ENCODE measurements at regions not wholly inside any gene's neighbourhood (a gene's known extent, or its start where the extent isn't known, plus 50 kb on each side); places are given as distances from the start of the nearest gene placed in this dataset.

- Mint-ChIP-seq H3K36me3 (peaks cover 0 to 5% (median 0%) of the 10 kb centered on the region in 5 donors), H3K27ac (peak overlapping the region in 1 of 9 donors; percentile 3), H3K4me1 (peaks cover 0 to 3% (median 0%) of the 10 kb centered on the region in 7 donors), H3K9me3 (peaks cover 0 to 10% (median 5%) of the 10 kb centered on the region in 11 donors), H3K4me3 (no peak overlapping the region), H3K27me3 (peaks cover 0 to 6% (median 2%) of the 10 kb centered on the region in 5 donors)
- Histone ChIP-seq H3K4me3 (ENCODE audit: low read length) (no peak overlapping the region), H3K9me3 (ENCODE audit: control insufficient read depth in 2 of 3, low read length in 3 of 3) (no peaks in the 10 kb centered on the region), H3K4me1 (ENCODE audit: control insufficient read depth in 2 of 2, insufficient read depth in 2 of 2, low read length in 2 of 2) (no peaks in the 10 kb centered on the region), H3K27me3 (ENCODE audit: control insufficient read depth in 2 of 2, insufficient read depth in 2 of 2, low read length in 2 of 2) (no peaks in the 10 kb centered on the region), H3K36me3 (ENCODE audit: control insufficient read depth in 2 of 3, insufficient read depth in 3 of 3, low read length in 3 of 3) (no peaks in the 10 kb centered on the region), H3K27ac (ENCODE audit: low read depth, low read length) (no peak overlapping the region)
- no peak for DNase-seq
- intact Hi-C loops (cut with micrococcal nuclease): no loop called here
- ChIA-PET POLR2A (no interaction called here), CTCF (no interaction called here)
- ATAC-seq: no peak
These were observed 90.3 kb upstream of the NXT1 start for GRCh38 chr20:23260181-23260840.

- Mint-ChIP-seq H3K9me3 (peaks cover 0 to 6% (median 3%) of the 10 kb centered on the region in 11 donors), H3K36me3 (peaks cover 0 to 4% (median 0%) of the 10 kb centered on the region in 5 donors), H3K27me3 (peaks cover 0 to 15% (median 11%) of the 10 kb centered on the region in 5 donors), H3K27ac (no peak overlapping the region), H3K4me3 (no peak overlapping the region), H3K4me1 (peaks cover 0 to 3% (median 0%) of the 10 kb centered on the region in 7 donors)
- intact Hi-C loops (cut with micrococcal nuclease): no loop called here
- DNase-seq (no peak), ATAC-seq (no peak)
- Histone ChIP-seq H3K27ac (ENCODE audit: low read depth, low read length) (no peak overlapping the region), H3K9me3 (ENCODE audit: control insufficient read depth in 2 of 3, low read length in 3 of 3) (no peaks in the 10 kb centered on the region), H3K4me3 (ENCODE audit: low read length) (no peak overlapping the region), H3K27me3 (ENCODE audit: control insufficient read depth in 2 of 2, insufficient read depth in 2 of 2, low read length in 2 of 2) (no peaks in the 10 kb centered on the region), H3K4me1 (ENCODE audit: control insufficient read depth in 2 of 2, insufficient read depth in 2 of 2, low read length in 2 of 2) (no peaks in the 10 kb centered on the region), H3K36me3 (ENCODE audit: control insufficient read depth in 2 of 3, insufficient read depth in 3 of 3, low read length in 3 of 3) (no peaks in the 10 kb centered on the region)
- ChIA-PET POLR2A (no interaction called here), CTCF (no interaction called here)
These were observed 91.9 kb upstream of the NXT1 start for GRCh38 chr20:23258747-23259121.

GRCh38 chr20:23257848-23258746, 92.5 kb upstream of the NXT1 start:
- peak; percentile 50 for ATAC-seq
- Histone ChIP-seq H3K4me3 (ENCODE audit: low read length) (no peak overlapping the region), H3K36me3 (ENCODE audit: control insufficient read depth in 2 of 3, insufficient read depth in 3 of 3, low read length in 3 of 3) (no peaks in the 10 kb centered on the region), H3K27ac (ENCODE audit: low read depth, low read length) (no peak overlapping the region), H3K9me3 (ENCODE audit: control insufficient read depth in 2 of 3, low read length in 3 of 3) (no peaks in the 10 kb centered on the region), H3K4me1 (ENCODE audit: control insufficient read depth in 2 of 2, insufficient read depth in 2 of 2, low read length in 2 of 2) (no peaks in the 10 kb centered on the region), H3K27me3 (ENCODE audit: control insufficient read depth in 2 of 2, insufficient read depth in 2 of 2, low read length in 2 of 2) (no peaks in the 10 kb centered on the region)
- H3K27me3 Mint-ChIP-seq: peaks cover 0 to 15% (median 11%) of the 10 kb centered on the region in 5 donors
- ChIA-PET POLR2A (no interaction called here), CTCF (no interaction called here)
- H3K9me3 Mint-ChIP-seq: no peaks in the 10 kb centered on the region
- no peak overlapping the region for H3K4me3 Mint-ChIP-seq
- no peak overlapping the region for H3K27ac Mint-ChIP-seq
- intact Hi-C loops (cut with micrococcal nuclease): no loop called here
- DNase-seq: no peak
- H3K4me1 Mint-ChIP-seq: peaks cover 0 to 3% (median 0%) of the 10 kb centered on the region in 7 donors
- no peaks in the 10 kb centered on the region for H3K36me3 Mint-ChIP-seq

- ATAC-seq: no peak
- H3K4me3 ChIP-seq (ENCODE audit: low read length): no peak overlapping the region
- ChIA-PET POLR2A (no interaction called here), CTCF (no interaction called here)
- Mint-ChIP-seq H3K27ac (no peak overlapping the region), H3K4me3 (no peak overlapping the region), H3K9me3 (no peaks in the 10 kb centered on the region), H3K4me1 (peaks cover 0 to 3% (median 0%) of the 10 kb centered on the region in 7 donors), H3K36me3 (no peaks in the 10 kb centered on the region), H3K27me3 (peaks cover 0 to 17% (median 11%) of the 10 kb centered on the region in 5 donors)
- no peaks in the 10 kb centered on the region for H3K9me3 ChIP-seq (ENCODE audit: control insufficient read depth in 2 of 3, low read length in 3 of 3)
- H3K4me1 ChIP-seq (ENCODE audit: control insufficient read depth in 2 of 2, insufficient read depth in 2 of 2, low read length in 2 of 2): no peaks in the 10 kb centered on the region
- H3K36me3 ChIP-seq (ENCODE audit: control insufficient read depth in 2 of 3, insufficient read depth in 3 of 3, low read length in 3 of 3): no peaks in the 10 kb centered on the region
- intact Hi-C loops (cut with micrococcal nuclease): no loop called here
- H3K27ac ChIP-seq (ENCODE audit: low read depth, low read length): no peak overlapping the region
- H3K27me3 ChIP-seq (ENCODE audit: control insufficient read depth in 2 of 2, insufficient read depth in 2 of 2, low read length in 2 of 2): no peaks in the 10 kb centered on the region
- no peak for DNase-seq
These were observed 93.4 kb upstream of the NXT1 start for GRCh38 chr20:23257106-23257761.

GRCh38 chr20:23255716-23256385, 94.7 kb upstream of the NXT1 start:
- Histone ChIP-seq H3K4me1 (ENCODE audit: control insufficient read depth in 2 of 2, insufficient read depth in 2 of 2, low read length in 2 of 2) (no peaks in the 10 kb centered on the region), H3K9me3 (ENCODE audit: control insufficient read depth in 2 of 3, low read length in 3 of 3) (no peaks in the 10 kb centered on the region), H3K4me3 (ENCODE audit: low read length) (no peak overlapping the region), H3K27ac (ENCODE audit: low read depth, low read length) (no peak overlapping the region), H3K36me3 (ENCODE audit: control insufficient read depth in 2 of 3, insufficient read depth in 3 of 3, low read length in 3 of 3) (no peaks in the 10 kb centered on the region), H3K27me3 (ENCODE audit: control insufficient read depth in 2 of 2, insufficient read depth in 2 of 2, low read length in 2 of 2) (no peaks in the 10 kb centered on the region)
- CTCF ChIA-PET: no interaction called here
- H3K27me3 Mint-ChIP-seq: peaks cover 0 to 31% (median 11%) of the 10 kb centered on the region in 5 donors
- H3K4me1 Mint-ChIP-seq: peaks cover 0 to 4% (median 0%) of the 10 kb centered on the region in 7 donors
- H3K9me3 Mint-ChIP-seq: no peaks in the 10 kb centered on the region
- intact Hi-C loops (cut with micrococcal nuclease): no loop called here
- POLR2A ChIA-PET: no interaction called here
- H3K36me3 Mint-ChIP-seq: no peaks in the 10 kb centered on the region
- ATAC-seq: no peak
- no peak for DNase-seq
- no peak overlapping the region for H3K4me3 Mint-ChIP-seq
- H3K27ac Mint-ChIP-seq: no peak overlapping the region

GRCh38 chr20:23255106-23255505, 95.5 kb upstream of the NXT1 start:
- Mint-ChIP-seq H3K27ac (peak overlapping the region in 1 of 9 donors; percentile 7), H3K9me3 (no peaks in the 10 kb centered on the region), H3K36me3 (no peaks in the 10 kb centered on the region), H3K4me3 (no peak overlapping the region), H3K4me1 (peaks cover 0 to 4% (median 0%) of the 10 kb centered on the region in 7 donors), H3K27me3 (peaks cover 0 to 35% (median 11%) of the 10 kb centered on the region in 5 donors)
- no peak overlapping the region for H3K27ac ChIP-seq (ENCODE audit: low read depth, low read length)
- ATAC-seq: no peak
- intact Hi-C loops (cut with micrococcal nuclease): no loop called here
- H3K4me1 ChIP-seq (ENCODE audit: control insufficient read depth in 2 of 2, insufficient read depth in 2 of 2, low read length in 2 of 2): no peaks in the 10 kb centered on the region
- POLR2A ChIA-PET: no interaction called here
- no peaks in the 10 kb centered on the region for H3K36me3 ChIP-seq (ENCODE audit: control insufficient read depth in 2 of 3, insufficient read depth in 3 of 3, low read length in 3 of 3)
- CTCF ChIA-PET: no interaction called here
- DNase-seq: no peak
- no peak overlapping the region for H3K4me3 ChIP-seq (ENCODE audit: low read length)
- no peaks in the 10 kb centered on the region for H3K9me3 ChIP-seq (ENCODE audit: control insufficient read depth in 2 of 3, low read length in 3 of 3)
- no peaks in the 10 kb centered on the region for H3K27me3 ChIP-seq (ENCODE audit: control insufficient read depth in 2 of 2, insufficient read depth in 2 of 2, low read length in 2 of 2)
